ENCODE measurements at regions not wholly inside any gene's neighbourhood (a gene's known extent, or its start where the extent isn't known, plus 50 kb on each side); places are given as distances from the start of the nearest gene placed in this dataset.

DNA sequence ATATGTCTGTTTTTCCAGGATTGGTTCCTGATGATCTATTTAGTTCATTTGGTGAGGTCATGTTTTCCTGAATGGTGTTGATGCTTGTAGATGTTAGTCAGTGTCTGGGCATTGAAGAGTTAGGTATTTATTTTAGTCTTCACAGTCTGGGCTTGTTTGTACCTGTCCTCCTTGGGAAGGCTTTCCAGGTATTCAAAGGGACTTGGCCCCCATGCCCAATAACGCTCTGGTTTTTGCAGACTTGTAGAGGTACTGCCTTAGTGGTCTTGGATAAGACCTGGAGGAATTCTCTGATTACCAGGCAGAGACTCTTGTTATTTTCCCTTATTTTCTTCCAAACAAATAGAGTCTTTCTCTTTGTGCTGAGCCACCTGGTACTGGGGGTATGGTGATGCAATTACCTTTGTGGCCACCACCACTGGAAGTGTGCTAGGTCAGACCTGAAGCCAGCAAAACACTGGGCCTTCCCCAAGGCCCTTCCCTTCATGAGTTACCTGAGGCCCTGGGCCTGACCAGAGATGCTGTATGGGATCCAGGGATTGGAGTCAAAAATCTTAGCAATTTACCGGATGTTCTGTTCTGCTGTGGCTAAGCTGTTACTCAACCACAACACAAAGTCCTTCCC is 63.3 kb upstream of the RXFP1 start:
- TF ChIP-seq, protein P1, sequence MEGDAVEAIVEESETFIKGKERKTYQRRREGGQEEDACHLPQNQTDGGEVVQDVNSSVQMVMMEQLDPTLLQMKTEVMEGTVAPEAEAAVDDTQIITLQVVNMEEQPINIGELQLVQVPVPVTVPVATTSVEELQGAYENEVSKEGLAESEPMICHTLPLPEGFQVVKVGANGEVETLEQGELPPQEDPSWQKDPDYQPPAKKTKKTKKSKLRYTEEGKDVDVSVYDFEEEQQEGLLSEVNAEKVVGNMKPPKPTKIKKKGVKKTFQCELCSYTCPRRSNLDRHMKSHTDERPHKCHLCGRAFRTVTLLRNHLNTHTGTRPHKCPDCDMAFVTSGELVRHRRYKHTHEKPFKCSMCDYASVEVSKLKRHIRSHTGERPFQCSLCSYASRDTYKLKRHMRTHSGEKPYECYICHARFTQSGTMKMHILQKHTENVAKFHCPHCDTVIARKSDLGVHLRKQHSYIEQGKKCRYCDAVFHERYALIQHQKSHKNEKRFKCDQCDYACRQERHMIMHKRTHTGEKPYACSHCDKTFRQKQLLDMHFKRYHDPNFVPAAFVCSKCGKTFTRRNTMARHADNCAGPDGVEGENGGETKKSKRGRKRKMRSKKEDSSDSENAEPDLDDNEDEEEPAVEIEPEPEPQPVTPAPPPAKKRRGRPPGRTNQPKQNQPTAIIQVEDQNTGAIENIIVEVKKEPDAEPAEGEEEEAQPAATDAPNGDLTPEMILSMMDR (conservative IDR thresholded peaks at IDR 0.05; ENCODE audit: low read depth, low read length), result no peak
- no peak overlapping the region for H3K4me3 ChIP-seq (ENCODE audit: low read length)
- no peak for DNase-seq (ENCODE audit: low read depth)

DNA sequence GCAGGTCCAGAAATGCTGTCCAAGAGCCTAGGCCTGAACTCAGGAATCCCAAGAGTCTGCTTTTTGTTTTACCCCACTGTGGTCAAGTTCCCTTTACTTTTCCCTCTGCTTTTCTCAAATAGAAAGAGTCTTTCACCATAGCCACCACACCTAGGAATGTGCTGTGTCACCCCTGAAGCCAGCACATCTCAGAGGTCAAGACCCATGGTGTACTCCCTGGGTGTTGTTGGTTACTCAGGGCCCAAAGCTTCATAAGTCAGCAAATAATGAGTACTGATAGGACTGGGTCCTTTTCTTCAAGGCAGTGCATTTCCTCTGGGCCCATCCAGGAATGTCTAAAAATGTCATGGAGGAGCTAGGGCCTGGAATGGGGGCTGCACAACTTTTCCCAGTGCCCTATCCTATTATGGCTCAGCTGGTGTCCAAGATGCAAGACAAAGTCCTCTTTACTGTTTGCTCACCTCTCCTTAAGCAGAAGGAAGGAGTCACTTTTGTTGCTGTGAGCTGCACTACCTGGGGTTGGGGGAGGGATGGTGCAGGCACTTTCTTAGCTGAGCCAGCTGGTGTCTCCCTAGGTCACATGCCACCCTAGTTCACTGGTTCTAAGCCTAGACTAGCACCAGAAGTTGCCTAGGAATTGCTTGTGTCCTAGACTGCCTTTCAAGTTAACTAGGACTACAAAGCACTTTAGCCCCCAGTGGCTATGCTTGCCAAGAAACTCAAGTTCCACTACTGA is 62.4 kb upstream of the RXFP1 start:
- TF ChIP-seq, protein P1 (conservative IDR thresholded peaks at IDR 0.05; ENCODE audit: low read depth, low read length), result no peak
- no peak overlapping the region for H3K4me3 ChIP-seq (ENCODE audit: low read length)
- no peak for DNase-seq (ENCODE audit: low read depth)

DNA sequence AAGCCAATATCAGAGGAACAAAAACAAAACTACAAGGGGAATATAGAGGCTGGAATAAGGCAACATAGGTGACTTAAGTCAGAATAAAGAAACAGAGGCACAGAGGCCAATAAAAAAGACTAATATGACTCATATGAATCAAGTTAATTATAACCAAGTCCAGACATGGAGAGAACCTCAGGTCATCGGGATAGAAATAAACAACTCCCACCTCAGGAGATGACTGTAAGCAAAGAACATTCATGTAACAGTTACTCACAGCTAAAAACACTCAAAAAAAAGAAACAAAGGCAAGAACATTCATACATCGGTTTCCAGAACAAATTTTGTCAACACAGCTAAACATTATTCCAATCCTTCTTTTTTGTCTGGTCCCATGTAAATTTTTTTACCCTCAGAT is 60.3 kb upstream of the RXFP1 start:
- DNase-seq (ENCODE audit: low read depth), result no peak
- TF ChIP-seq, protein P1 (conservative IDR thresholded peaks at IDR 0.05; ENCODE audit: low read depth, low read length), result no peak

DNA sequence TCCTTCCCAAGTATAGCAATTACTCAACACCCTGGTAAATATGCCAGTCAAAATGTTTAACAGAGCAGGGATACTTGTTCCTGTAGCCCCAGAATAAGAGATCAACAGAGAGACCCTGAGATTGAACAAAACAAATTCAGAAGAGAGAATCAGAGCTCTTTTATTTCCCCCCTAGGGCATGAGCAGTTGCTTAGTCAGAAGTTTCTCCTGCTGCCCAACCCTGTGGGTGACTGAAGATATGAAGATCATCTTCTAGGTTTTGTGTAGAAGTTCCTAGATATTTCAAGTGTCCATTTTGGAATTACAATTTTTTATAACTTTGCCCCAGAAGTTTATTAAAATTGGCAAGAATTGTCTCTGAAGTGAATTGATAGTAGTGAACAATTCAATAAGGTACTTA is 59.1 kb upstream of the RXFP1 start:
- TF ChIP-seq, protein P1 (conservative IDR thresholded peaks at IDR 0.05; ENCODE audit: low read depth, low read length), result no peak
- H3K4me3 ChIP-seq (ENCODE audit: low read length), result no peak overlapping the region
- no peak for DNase-seq (ENCODE audit: low read depth)

More for the DNA sequence above, 60.3 kb upstream of the RXFP1 start:
- no peak overlapping the region for H3K4me3 ChIP-seq (ENCODE audit: low read length)
